CD4-positive, alpha-beta T cell treated with Interleukin-17A for 1 hour (primary cell): ENCODE measurements at regions not wholly inside any gene's neighbourhood (a gene's known extent, or its start where the extent isn't known, plus 50 kb on each side); places are given as distances from the start of the nearest gene placed in this dataset.
"Not testable (repeated sequence)": the region's sequence is repeated elsewhere in the genome, so short reads cannot be mapped to it uniquely, and the experiment has no call there.

Source experiments
- DNase-seq: peaks from one replicate; pipeline ENCODE4 v3.0.0-alpha.2; 2020

DNA sequence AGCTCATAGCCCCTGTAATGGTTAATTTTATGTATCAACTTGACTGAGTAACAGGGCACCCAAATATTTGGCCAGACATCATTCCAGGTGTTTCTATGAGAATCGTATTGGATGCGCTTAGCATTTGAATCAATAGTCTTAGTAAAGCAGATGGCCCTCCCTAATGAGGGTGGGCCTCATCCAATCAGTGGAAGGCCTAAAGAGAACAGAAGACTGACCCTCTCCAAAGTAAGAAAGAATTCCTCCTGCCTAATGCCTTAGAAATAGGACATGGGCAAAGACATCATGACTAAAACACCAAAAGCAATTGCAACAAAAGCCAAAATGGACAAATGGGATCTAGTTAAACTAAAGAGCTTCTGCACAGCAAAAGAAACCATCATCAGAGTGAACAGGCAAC lies 352.5 kb upstream of the SASH1 start:
- no peak for DNase-seq

DNA sequence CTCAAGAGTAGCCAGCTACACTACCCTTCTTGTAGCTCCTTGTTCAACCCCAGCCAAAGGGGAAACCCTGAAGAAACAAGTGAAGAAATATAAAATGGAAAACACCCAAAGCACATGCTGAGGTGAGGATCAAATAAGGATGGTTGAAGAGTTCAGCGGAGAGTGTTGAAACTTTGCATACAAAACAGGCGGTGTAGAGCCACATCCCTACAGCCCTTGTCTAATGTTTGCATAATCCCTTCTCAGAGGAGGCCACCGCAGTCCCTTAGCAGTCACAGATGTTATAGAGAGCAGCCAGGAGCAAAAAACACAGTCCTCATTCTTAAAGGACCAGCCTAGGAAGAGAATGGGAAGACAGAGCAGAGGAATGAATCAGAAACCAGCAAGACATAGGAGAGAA lies 350.7 kb upstream of the SASH1 start:
- no peak for DNase-seq

DNA sequence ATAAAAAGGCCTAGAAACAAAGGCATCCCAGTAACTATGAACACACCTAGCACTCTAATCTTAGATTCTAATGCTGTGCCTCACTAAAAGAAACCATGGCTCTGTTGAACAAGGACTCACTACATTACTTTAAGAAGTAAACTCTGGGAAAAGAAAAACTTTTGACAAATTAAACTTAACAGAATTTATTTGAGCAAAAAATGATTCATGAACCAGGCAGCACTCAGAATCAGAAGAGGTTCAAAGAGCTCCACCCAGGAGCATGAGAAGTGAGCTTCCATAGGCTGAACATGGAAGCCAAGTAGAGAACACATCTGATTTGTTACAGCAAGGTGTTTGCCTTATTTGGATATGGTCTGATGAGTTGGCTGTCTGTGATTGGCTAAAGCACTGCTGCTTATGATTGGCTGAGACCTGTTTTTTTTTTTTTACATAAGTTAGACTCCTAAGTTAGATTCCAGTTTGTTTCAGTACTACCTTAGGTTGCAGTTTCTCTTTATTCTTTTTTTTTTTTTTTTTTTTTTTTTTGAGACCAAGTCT lies 343.6 kb upstream of the SASH1 start:
- DNase-seq = no peak

DNA sequence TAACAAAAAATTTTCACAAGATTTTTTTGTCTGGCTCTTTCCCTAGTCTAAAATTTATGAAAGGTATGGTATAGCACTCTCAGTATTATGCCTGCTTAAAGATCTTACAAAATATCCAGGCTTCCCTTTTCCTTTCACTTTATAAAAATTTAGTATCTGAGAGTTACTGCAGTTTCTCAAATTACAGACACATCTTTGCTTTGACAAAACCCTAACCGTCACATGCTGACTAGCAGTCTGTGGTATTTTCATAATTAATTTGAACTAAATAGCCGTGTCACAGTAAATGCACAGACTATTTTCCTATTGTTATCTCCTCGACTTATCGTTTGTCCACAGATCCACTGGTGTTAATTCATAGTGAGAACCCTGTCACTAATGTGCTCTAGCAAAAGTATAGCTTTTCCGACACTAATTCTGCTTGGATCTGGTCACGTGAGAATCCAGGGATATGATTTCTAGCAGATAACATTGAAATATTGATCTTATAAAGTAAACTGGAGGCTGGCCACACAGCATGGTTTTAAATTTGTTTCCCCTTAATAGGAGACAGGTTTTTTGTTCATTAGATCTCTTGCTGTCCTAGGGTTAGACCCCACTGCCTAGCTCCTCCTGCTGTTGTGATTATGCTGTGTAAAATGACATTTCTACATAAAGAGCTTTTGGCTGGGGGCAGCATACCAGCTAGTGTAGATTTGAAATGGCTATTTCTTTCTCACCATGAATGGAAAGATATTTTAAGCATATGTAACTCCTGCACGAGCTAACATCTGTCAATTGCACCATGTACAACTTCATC lies 340.6 kb upstream of the SASH1 start:
- no peak for DNase-seq

DNA sequence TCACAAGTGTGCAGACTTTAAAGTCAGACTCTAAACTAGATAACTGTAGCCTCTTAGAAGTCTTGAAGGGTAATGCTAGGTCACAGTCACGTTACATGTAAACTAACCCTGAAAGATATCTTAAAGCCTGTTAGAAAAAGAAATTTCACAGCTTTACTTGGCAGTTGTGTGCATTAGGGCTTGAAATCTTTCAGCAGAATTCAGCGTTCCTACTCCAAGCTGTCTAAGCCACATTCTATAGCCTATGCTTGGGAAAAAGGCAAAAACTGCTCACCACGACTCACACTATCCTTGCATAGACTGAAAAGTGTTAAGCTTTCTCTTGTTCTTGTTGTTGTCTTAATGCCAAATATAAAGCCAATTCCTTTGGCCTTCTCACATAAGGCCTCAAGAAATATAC lies 338.0 kb upstream of the SASH1 start:
- DNase-seq = no peak

DNA sequence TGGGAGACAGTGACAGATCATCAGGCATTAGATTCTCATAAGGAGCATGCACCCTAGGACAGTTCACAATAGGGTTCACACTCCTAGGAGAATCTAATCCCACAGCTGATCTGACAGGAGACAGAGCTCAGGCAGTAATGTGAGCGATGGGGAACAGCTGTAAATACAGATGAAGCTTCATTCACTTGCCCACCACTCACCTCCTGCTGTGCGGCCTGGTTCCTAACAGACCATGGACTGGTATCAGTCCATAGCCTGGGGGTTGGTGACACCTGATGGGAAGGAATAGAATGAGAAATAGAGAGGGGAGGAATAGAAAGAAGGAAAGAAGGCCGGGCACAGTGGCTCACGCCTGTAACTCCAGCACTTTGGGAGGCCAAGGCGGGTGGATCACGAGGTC lies 336.8 kb upstream of the SASH1 start:
- DNase-seq = no peak

DNA sequence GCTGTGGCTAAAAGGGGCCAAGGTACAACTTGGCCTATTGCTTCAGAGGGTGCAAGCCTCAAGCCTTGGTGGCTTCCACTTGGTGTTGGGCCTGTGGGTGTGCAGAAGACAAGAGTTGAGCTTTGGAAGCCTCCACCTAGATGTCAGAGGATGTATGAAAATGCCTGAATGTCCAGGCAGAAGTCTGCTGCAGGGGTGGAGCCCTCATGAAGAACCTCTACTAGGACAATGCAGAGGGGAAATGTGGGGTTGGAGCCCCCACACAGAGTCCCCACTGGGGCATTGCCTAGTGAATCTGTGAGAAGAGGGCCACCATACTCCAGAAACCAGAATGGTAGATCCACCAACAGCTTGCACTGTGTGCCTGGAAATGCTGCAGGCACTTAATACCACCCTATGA lies 332.1 kb upstream of the SASH1 start:
- not testable (repeated sequence) for DNase-seq

DNA sequence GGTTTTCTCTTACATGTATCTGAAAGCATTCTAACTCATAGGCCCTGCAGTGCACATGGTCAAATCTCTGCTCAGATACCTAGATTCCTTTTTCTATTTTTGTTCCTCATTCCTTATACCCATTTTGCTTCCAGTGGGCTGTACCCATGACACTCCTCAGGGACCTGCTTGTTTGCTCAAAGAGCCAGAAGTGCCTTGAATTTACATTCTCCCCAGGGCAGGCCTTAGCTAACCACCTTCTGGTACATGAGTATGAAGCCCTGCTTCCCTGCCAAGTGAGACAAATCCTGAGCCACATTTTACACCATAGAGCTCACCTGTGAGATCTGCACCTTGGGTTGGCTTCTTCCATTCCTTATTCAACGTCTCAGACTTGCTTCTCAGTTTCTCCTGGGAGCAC lies 326.6 kb upstream of the SASH1 start:
- DNase-seq = no peak

DNA sequence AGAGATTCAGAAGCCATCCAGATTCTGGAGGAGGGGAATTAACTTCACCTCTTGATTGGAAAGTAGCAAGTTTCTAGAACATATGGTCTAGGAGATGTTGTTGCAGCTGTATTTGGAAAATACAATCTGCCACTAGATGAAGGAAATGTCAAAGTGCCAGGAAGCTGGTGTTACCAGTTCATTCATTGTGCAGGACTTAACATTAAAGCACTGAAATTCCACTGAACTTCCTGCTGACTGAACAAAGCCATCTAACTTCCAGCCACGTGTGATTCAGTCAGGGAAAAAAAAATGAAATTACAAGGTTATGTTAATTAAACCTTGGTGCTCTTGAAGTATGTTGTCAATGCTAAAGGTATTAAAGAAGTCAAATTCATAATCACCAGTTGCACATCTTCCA lies 321.5 kb upstream of the SASH1 start:
- no peak for DNase-seq

DNA sequence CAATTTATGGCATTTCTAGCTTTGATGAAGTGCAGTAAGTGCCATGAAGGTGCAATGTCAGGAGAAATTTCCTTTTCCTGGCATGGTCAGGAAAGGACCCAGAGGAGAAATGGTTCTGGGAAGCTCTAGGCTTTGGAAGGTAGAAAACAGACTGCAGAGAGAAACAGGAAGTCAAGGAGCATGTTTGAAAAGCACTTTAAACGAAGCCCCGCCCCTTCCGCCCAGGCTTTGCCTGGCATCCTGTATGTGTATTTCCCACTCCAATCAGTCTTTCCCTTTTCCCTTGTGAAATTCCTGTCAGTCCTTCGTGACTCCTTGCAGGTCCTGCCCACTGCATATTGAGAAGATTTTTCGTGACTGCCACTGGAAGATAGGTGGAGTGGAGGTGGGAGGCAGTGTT lies 320.9 kb upstream of the SASH1 start:
- no peak for DNase-seq

DNA sequence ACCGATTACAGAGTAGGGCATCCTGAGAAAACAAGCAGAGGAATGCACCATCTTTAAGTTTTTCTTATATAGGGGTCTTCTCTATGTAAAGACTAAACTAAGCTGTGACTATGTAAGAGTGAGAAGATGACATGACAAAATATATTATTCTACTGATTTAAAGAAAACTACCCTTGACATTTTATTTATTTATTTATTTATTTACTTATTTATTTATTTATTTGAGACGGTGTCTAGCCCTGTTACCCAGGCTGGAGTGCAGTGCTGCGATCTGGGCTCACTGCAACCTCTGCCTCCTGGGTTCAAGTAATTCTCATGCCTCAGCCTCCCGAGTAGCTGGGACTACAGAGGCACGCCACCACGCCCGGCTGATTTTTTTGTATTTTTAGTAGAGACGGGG lies 320.4 kb upstream of the SASH1 start:
- DNase-seq = not testable (repeated sequence)

DNA sequence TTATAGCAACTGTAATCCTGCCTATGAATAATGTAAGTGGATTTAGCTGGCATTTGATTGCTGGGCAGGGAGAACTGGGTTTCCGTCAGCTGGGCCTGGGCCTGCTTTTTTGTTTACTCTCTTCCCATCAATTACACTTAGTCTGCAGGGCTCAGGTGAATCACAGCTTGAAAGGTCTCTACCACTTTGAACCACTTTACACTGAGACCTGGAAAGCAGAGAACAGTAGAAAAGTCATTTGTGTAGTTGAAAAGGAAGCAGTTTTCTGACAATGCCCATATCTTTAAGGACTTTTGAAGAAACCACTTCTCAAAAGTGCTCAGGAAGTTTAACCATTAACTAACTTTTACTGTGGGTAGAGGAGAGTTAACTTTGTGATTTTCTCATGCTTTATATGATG lies 315.4 kb upstream of the SASH1 start:
- no peak for DNase-seq

DNA sequence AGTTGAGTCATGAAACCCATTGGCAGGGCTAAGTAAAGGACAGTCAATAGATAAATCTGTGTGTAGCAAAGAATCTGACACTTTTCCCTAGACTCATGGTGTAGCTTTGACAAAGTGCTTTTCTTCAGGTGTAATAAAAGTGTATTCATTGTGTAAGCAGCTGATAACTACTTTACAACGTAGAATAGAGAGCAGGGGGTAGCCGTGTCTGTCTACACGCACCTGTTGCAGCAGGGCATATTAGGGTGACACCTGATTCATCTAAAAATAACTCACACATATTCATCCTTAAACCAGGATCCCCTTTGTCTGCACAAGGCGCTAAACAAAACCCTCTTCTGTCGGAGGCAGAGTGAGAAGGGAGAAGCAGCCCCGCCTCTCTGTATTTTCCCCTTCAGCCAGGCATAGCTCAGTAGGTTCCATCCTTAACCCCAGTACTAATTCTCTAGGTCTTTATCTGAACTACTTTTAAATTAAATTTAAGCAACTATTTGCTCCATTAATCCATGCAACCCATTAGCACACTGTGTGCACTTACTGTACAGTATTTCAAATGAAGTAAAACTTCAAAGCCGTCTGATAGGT lies 306.7 kb upstream of the SASH1 start:
- no peak for DNase-seq

DNA sequence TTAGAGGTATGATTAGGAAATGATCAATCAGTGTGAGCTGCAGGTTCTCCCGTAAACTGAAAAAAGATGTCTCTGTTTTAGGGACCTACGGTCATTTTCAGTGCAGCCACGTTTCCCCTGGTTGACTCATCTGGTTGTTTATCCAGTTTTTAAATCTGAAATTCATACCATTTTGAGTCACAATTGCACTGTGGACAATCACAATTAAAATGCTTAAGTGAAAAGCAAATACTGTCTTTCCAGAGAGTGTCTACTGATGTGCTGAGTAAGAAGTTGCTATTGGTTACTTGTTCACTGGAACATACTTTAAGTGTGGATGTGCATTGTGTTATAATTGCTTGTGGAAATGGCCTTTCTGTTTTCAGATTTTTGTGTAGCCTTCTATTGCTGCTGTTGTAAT lies 305.1 kb upstream of the SASH1 start:
- DNase-seq = no peak

DNA sequence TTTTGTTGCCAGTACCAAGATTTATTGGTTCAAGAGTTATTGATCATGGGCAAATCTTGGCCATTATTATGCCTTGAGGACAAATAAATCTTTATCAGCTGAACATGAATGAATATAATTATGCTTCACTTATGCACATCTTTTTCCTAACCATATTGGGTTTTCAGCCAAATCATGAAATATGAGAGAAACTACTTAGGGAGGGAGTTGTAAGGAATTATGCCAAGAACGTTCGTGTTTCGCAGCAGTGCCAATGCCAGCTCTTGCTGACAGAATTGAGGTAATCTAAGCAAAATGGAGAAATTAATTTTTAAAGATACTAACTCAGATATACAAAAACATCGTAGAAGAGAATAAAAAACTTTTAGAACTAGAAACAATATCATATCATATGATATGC lies 301.1 kb upstream of the SASH1 start:
- no peak for DNase-seq

DNA sequence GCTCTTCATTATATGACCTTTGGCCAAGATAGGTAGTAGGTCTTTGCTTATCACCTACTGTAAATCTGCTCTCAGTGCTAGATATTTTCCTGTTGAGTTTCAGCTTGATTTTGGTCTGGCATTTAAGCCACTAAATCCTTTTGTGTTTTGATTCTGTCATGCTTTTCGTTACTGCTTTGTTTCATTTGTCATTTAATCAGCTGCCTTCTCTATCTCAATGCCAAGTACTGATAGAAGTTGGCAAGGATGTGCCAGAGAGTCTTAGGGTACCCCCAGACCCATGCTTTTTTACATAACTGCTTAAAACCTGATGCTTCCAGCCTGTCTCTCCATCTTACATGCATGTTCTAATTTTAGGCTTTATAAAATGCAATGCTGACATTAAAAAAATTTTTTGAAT lies 300.1 kb upstream of the SASH1 start:
- DNase-seq = no peak

DNA sequence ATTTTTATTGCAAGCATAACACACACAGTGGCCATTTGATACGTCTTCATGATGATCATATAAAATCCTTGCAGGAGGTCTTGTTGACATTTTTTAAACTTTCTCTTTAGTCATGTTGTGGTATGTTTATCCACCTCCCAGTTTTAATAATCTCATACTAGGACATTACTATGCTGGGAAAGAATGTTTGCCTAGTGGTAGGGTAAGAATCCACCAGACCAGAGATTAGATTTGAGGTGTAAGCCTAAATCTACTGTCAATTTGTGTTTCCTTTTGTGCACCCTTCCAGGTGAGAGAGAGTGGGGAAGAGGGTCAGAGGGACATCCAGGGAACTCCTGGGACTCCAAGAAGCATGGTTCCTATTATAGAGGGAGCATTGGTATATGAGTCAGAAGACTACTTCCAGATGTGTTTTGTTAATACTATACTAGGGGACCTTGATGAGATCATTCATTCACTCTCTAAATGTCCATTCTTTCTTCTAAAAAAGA lies 298.3 kb upstream of the SASH1 start:
- DNase-seq = no peak

DNA sequence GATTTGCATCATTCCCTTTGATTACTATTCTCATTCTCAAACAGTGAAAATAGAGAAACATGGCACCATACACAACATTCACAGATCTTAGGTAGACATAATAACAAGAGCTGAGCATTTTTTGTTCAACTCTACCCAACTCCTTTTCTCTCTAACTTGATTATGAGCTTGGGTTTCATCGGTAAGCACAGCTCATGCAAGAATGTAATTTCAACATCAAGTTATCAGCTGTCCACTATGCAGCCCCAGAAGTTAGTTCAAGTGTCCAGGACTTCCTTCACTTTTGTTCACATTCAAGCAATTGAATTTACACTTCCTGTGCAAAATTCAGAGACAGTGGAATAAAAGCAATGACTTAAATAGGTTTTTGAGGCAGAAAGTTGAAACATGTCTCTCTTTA lies 297.7 kb upstream of the SASH1 start:
- no peak for DNase-seq

DNA sequence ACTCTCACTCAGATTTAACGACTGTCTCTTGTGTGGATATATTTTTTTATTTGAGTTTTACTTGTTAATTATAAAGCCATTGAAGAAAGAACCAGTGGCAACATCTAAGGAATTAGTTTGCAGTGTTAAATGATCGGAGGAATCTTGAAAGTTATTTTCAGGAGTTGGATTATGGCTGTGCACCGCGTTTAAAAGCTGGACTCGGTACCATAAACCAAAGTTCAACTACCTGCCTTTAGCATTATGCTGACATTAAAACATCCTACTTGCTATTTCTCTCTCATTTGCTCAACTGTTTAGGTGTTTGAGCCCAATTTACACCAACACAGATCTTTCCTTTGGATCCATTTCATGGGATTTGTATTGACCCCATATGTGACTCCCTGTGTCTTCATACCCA lies 289.4 kb upstream of the SASH1 start:
- DNase-seq = no peak

DNA sequence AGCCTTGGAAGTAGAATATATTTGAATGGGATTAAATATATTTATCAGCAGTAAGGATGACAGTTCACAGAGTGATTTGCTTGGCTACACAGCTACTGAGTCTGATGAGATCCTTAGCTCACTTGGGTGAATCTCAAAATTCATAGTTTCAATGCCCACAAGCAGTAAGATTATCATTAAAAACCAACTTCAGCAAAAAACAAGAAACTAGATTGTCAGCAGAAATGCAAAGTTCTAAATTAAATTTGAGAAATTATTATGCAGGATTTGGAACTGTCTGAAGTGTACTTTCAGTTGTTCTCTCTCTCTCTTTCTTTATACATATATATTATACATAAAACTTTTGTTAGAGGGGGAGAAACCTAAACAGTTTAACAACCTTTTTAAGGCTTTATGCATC lies 288.8 kb upstream of the SASH1 start:
- DNase-seq = no peak

DNA sequence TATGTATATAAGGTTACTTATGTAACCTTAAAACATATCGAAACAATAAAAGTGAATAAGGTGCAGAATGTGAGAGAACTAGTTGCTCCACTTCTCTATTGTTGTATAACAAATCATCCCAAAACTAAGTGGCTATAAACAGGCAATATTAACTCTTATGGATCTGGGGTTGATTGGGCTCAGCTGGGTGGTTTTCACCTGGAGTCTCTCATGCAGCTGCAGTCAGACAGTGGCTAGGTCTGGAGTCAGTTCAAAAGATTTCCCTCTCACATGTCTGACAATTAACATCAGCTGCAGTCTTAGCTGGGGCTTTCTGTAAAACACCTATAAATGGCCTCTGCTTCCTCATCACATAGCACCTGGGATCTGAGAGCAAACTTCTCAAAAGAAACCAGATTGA lies 288.4 kb upstream of the SASH1 start:
- no peak for DNase-seq

DNA sequence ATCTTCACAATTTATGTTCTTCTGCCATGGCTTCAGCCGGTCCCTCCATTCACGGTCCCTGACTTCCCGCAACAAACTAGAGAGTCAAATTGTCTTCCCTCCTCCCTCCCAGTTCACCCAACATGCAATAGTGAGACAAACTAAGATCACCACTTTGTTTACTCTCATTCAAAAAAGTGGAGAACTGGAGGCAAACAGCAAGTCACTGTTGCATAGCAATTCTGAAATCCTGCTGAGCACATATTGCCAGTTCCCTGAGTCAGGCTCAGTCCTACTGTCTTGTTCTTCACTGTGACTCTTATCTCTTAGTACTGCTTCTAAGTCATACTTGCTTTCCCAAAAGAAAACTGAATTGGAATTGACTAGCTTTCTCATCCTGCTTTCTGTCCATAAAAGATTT lies 287.2 kb upstream of the SASH1 start:
- no peak for DNase-seq

DNA sequence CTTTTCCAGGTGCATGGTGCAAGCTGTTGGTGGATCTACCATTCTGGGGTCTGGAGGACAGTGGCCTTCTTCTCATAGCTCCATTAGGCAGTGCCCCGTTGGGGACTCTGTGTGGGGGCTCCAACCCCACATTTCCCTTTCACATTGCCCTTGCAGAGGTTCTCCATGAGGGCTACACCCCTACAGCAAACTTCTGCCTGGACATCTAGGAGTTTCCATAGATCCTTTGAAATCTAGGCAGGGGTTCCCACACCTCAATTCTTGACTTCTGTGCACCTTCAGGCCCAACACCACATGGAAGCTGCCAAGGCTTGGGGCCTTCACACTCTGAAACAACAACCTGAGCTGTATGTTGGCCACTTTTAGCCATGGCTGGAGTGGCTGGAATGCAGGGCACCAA lies 282.8 kb upstream of the SASH1 start:
- DNase-seq = no peak

DNA sequence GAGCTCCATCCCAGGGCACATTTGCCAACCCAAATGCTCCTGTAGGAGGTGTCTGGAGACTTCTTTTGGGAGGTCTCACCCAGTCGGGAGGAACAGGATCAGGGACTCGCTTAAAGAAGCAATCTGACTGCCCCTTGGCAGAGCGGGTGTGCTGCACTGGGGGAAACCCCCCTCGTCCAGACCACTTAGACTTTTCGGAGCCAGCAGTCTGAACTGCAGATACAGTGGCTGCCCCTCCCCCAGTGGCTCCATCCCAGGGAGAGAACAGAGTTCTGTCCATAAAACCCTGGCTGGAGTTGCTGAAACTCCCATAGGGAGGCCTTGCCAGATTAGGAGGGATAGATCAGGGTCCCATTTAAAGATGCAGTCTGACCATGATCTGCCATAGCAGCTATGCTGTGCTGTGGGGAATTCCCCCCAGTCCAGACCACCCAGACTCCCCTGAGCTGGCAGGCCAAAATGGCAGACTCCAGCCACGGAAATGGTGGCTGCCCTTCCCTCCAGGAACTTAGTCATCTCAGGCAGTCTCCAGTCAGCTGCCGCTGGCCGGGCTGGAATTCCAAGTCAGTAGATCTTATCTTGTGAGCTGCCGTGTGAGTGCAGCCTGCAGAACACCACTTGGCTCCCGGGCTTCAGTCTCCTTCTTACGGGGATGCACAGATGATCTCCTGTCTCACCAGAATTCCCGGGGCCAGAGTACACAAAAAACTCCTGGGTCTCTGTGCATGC lies 278.1 kb upstream of the SASH1 start:
- DNase-seq = no peak
